Right hindlimb (tissue), 1 donor: ENCODE measurements at regions not wholly inside any gene's neighbourhood (a gene's known extent, or its start where the extent isn't known, plus 50 kb on each side); places are given as distances from the start of the nearest gene placed in this dataset.

Experiments used
- DNase-seq: peaks from one replicate; pipeline ENCODE4 v3.0.0-alpha.2; 2018

- no peak for DNase-seq
These were observed 156.8 kb upstream of the PDZRN3 start for GRCh38 chr3:73781541-73781940.

- DNase-seq: no peak
These were observed 149.9 kb upstream of the PDZRN3 start for GRCh38 chr3:73774645-73775044.

GRCh38 chr3:73773233-73773632 is 148.5 kb upstream of the PDZRN3 start:
- DNase-seq: peak; percentile 50

GRCh38 chr3:73772076-73772886 is 147.5 kb upstream of the PDZRN3 start:
- no peak for DNase-seq

GRCh38 chr3:73768524-73769308 is 144.0 kb upstream of the PDZRN3 start:
- DNase-seq: no peak

GRCh38 chr3:73766599-73767381 is 142.0 kb upstream of the PDZRN3 start:
- peak; percentile 61 for DNase-seq

- no peak for DNase-seq
These were observed 141.3 kb upstream of the PDZRN3 start for GRCh38 chr3:73765878-73766545.

- DNase-seq: no peak
These were observed 138.1 kb upstream of the PDZRN3 start for GRCh38 chr3:73762855-73763254.

- DNase-seq: no peak
These were observed 134.6 kb upstream of the PDZRN3 start for GRCh38 chr3:73759297-73759711.

- no peak for DNase-seq
These were observed 132.8 kb upstream of the PDZRN3 start for GRCh38 chr3:73757536-73757935.

GRCh38 chr3:73753985-73754384 is 129.2 kb upstream of the PDZRN3 start:
- no peak for DNase-seq

GRCh38 chr3:73752338-73752737 is 127.6 kb upstream of the PDZRN3 start:
- no peak for DNase-seq

- DNase-seq: peak; percentile 85
These were observed 121.9 kb upstream of the PDZRN3 start for GRCh38 chr3:73746623-73747022.

- DNase-seq: peak; percentile 62
These were observed 120.9 kb upstream of the PDZRN3 start for GRCh38 chr3:73745526-73746191.

- no peak for DNase-seq
These were observed 118.8 kb upstream of the PDZRN3 start for GRCh38 chr3:73743551-73743950.

- DNase-seq: no peak
These were observed 115.2 kb upstream of the PDZRN3 start for GRCh38 chr3:73739791-73740453.

- no peak for DNase-seq
These were observed 114.0 kb upstream of the PDZRN3 start for GRCh38 chr3:73738711-73739110.

GRCh38 chr3:73734211-73735089 is 109.7 kb upstream of the PDZRN3 start:
- DNase-seq: no peak

GRCh38 chr3:73733746-73734145 is 109.0 kb upstream of the PDZRN3 start:
- no peak for DNase-seq

- peak; percentile 79 for DNase-seq
These were observed 105.3 kb upstream of the PDZRN3 start for GRCh38 chr3:73729969-73730440.
